K562 (cell line): ENCODE measurements at regions not wholly inside any gene's neighbourhood (a gene's known extent, or its start where the extent isn't known, plus 50 kb on each side); places are given as distances from the start of the nearest gene placed in this dataset.

Experiments used
- CHD2 ChIP-seq: IDR thresholded peaks from 2 replicates; pipeline ENCODE4 v1.6.1; 2011; ENCODE audit warnings: low read depth, low read length
- CLOCK ChIP-seq: fragments of 250-450 bp; sonication (Bioruptor Pico); IDR thresholded peaks from 2 replicates; pipeline ENCODE4 v1.4.0; 2020; ENCODE audit warnings: mild to moderate bottlenecking, moderate library complexity, borderline replicate concordance
- COPS2 ChIP-seq: fragments of 450-650 bp; conservative IDR thresholded peaks from 2 replicates; pipeline ENCODE4 v1.6.1; 2016; ENCODE audit warnings: mild to moderate bottlenecking, moderate library complexity
- HMG20B ChIP-seq: fragments of 250-450 bp; sonication (Bioruptor Pico); IDR thresholded peaks from 2 replicates; pipeline ENCODE4 v1.5.0; 2021; ENCODE audit warnings: mild to moderate bottlenecking
- MGA ChIP-seq: fragments of 450-650 bp; IDR thresholded peaks from 2 replicates; pipeline ENCODE4 v1.6.1; 2016; ENCODE audit warnings: mild to moderate bottlenecking, moderate library complexity
- MYC ChIP-seq, 2 experiments: fragments of 250-450 bp in 1 of 2; sonication (Bioruptor Pico) in 1 of 2; IDR thresholded peaks; 2 replicates each; pipeline versions ENCODE4 v1.5.1 to v1.6.1; 2012 to 2021; ENCODE audit warnings: low read depth in 2 of 2, borderline replicate concordance in 1 of 2, improper control_type of control experiment in 1 of 2, low read length in 1 of 2, mild to moderate bottlenecking in 1 of 2, moderate library complexity in 1 of 2
- PPARD ChIP-seq: fragments of 250-450 bp; sonication (Bioruptor Pico); IDR thresholded peaks from 2 replicates; pipeline ENCODE4 v1.8.0; 2022; ENCODE audit warnings: inconsistent platforms, mild to moderate bottlenecking, moderate library complexity
- SP2 ChIP-seq: IDR thresholded peaks from 2 replicates; pipeline ENCODE4 v1.6.1; 2011; ENCODE audit warnings: mild to moderate bottlenecking, low read depth, low read length, moderate library complexity; ENCODE audit not compliant: poor library complexity, severe bottlenecking; ENCODE audit errors: extremely low read depth
- TAF9B ChIP-seq: fragments of 450-650 bp; IDR thresholded peaks from 2 replicates; pipeline ENCODE4 v1.6.1; 2018; ENCODE audit warnings: mild to moderate bottlenecking; ENCODE audit not compliant: partially characterized antibody
- TGIF2 ChIP-seq: sonication (generic); formaldehyde crosslinking; IDR thresholded peaks from 2 replicates; pipeline ENCODE4 v1.8.1; 2022; ENCODE audit warnings: mild to moderate bottlenecking, missing genetic modification reagents, moderate library complexity
- ZNF583 ChIP-seq: fragments of 250-450 bp; sonication (Bioruptor Pico); IDR thresholded peaks from 2 replicates; pipeline ENCODE4 v1.4.0; 2020
- ZNF696 ChIP-seq: fragments of 250-450 bp; sonication (Bioruptor Pico); conservative IDR thresholded peaks from 2 replicates; pipeline ENCODE4 v1.4.0; 2020; ENCODE audit warnings: mild to moderate bottlenecking, moderate library complexity
- TF ChIP-seq, protein P1 (sequence below), 3 experiments: IDR thresholded peaks in 2 of 3; conservative IDR thresholded peaks in 1 of 3; 2 replicates each; pipeline ENCODE4 v1.5.1; 2011 to 2012; ENCODE audit warnings: low read length in 3 of 3, mild to moderate bottlenecking in 3 of 3, control low read depth in 2 of 3, improper control_type of control experiment in 1 of 3, inconsistent platforms in 1 of 3, low read depth in 1 of 3, mixed read lengths in 1 of 3, moderate library complexity in 1 of 3; ENCODE audit not compliant: insufficient read depth in 2 of 3

DNA sequence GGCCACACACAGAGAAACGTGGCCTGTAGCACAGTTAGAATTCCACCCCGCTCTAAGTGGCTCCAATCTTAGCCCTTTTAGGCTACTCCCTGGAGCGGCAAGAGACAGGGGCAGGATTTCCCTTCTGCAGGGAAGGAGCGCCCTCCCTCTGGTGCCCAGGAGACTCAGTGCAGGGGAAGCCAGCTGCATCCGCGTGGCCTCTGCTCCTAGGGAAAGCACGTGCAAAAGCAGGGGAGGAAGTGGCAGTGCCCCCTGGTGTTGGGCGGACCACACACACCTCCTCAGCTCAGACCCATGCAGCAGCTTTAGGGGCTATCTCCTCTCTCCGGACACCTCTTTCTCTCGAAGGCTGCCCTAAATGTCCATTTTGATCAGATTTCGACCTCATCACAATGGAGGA, 50.0 kb downstream of the SPRING1 start (continued):
- no peak for TF ChIP-seq CLOCK (CRISPR knock-in tag)
- TF ChIP-seq MGA = peak; percentile 77
- no peak for TF ChIP-seq TGIF2 (CRISPR knock-in tag)
- TF ChIP-seq, protein P1, sequence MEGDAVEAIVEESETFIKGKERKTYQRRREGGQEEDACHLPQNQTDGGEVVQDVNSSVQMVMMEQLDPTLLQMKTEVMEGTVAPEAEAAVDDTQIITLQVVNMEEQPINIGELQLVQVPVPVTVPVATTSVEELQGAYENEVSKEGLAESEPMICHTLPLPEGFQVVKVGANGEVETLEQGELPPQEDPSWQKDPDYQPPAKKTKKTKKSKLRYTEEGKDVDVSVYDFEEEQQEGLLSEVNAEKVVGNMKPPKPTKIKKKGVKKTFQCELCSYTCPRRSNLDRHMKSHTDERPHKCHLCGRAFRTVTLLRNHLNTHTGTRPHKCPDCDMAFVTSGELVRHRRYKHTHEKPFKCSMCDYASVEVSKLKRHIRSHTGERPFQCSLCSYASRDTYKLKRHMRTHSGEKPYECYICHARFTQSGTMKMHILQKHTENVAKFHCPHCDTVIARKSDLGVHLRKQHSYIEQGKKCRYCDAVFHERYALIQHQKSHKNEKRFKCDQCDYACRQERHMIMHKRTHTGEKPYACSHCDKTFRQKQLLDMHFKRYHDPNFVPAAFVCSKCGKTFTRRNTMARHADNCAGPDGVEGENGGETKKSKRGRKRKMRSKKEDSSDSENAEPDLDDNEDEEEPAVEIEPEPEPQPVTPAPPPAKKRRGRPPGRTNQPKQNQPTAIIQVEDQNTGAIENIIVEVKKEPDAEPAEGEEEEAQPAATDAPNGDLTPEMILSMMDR (IDR thresholded peaks at IDR 0.05 in 2 of 3, conservative IDR thresholded peaks at IDR 0.05 in 1 of 3; ENCODE audit: insufficient read depth in 2 of 3, low read depth in 1 of 3, low read length in 3 of 3) = peak; percentile 57 to 77 (median 72)
- TF ChIP-seq SP2 = peak; percentile 23
- peak; percentile 96 for TF ChIP-seq MYC (IDR thresholded peaks at IDR 0.05; ENCODE audit: low read depth, low read length)
- TF ChIP-seq MYC (CRISPR knock-in tag; IDR thresholded peaks at IDR 0.05; ENCODE audit: borderline replicate concordance, low read depth) = no peak
- no peak for TF ChIP-seq ZNF696 (CRISPR knock-in tag)
- no peak for TF ChIP-seq COPS2
- no peak for TF ChIP-seq TAF9B
- TF ChIP-seq ZNF583 = no peak
- no peak for TF ChIP-seq PPARD
- no peak for TF ChIP-seq HMG20B (CRISPR knock-in tag)
- no peak for TF ChIP-seq CHD2
